ENCODE measurements at regions not wholly inside any gene's neighbourhood (a gene's known extent, or its start where the extent isn't known, plus 50 kb on each side); places are given as distances from the start of the nearest gene placed in this dataset.

DNA sequence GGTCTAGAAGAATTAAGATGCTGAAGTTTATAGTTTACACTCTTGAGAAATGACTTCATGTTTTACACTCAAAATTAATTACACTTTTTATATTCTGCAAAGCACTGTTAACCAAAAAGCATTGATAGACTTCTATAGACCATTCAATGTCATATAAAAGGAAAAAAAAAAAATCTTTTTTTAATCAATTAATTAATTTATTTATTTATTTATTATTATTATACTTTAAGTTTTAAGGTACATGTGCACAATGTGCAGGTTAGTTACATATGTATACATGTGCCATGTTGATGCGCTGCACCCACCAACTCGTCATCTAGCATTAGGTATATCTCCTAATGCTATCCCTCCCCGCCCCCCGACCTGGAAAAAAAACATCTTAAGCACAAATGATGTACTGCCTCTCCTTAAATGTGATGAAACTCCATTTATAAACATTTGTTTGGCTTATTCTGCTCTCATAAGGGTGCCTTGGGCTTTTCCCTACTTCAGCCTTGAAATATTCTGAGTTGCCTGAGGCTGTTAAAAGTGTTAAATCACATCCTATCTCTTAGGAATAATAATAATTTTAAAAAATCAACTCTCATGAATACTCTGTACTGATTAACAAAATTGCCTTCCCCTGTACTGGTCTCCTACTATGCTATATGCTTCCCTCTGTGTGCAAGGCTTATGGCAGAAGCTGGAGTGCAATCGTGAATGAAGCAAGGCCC lies 466.9 kb downstream of the SOX2 start:
- no peak overlapping the region for H3K27ac ChIP-seq
- TF ChIP-seq, protein P1, sequence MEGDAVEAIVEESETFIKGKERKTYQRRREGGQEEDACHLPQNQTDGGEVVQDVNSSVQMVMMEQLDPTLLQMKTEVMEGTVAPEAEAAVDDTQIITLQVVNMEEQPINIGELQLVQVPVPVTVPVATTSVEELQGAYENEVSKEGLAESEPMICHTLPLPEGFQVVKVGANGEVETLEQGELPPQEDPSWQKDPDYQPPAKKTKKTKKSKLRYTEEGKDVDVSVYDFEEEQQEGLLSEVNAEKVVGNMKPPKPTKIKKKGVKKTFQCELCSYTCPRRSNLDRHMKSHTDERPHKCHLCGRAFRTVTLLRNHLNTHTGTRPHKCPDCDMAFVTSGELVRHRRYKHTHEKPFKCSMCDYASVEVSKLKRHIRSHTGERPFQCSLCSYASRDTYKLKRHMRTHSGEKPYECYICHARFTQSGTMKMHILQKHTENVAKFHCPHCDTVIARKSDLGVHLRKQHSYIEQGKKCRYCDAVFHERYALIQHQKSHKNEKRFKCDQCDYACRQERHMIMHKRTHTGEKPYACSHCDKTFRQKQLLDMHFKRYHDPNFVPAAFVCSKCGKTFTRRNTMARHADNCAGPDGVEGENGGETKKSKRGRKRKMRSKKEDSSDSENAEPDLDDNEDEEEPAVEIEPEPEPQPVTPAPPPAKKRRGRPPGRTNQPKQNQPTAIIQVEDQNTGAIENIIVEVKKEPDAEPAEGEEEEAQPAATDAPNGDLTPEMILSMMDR (conservative IDR thresholded peaks at IDR 0.05) = no peak

- TF ChIP-seq, protein P1 (conservative IDR thresholded peaks at IDR 0.05) = no peak
- no peak overlapping the region for H3K27ac ChIP-seq
Observed at GRCh38 chr3:182179631-182180030, 467.9 kb downstream of the SOX2 start.

DNA sequence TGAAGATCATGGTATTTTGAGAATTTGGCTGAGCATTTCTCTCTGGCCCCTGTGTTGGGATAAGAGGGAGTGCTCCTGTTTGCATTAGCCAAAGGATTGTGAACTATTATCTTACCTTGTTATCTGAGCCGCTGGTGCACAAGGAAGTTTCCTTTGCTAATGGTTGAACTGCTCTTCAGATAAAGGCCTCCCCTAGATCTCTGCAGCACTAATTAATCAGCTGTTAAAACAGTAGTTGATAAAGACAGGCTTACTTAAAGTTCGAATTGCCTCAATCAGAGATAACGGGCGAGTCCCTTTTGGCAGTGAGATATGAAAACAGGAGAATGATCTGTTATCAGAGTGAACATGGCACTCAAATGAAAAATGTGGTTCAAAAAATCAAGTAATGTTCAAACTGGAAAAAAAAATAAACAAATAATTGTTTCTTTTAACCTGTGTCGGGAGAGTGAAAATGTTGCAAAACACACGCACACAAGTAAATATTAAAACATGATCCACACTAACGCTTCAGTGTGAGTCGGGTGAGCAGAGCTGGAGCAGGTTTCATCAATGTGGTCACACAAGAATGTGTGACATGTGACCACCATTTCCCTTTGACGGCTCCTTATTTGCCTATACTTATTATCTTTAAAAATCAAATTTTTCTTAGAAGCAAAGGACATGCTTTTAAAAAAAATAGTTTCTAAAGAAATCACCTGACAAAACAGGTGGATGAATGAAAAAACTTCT lies 469.1 kb downstream of the SOX2 start:
- no peak overlapping the region for H3K27ac ChIP-seq
- TF ChIP-seq, protein P1 (conservative IDR thresholded peaks at IDR 0.05) = no peak

DNA sequence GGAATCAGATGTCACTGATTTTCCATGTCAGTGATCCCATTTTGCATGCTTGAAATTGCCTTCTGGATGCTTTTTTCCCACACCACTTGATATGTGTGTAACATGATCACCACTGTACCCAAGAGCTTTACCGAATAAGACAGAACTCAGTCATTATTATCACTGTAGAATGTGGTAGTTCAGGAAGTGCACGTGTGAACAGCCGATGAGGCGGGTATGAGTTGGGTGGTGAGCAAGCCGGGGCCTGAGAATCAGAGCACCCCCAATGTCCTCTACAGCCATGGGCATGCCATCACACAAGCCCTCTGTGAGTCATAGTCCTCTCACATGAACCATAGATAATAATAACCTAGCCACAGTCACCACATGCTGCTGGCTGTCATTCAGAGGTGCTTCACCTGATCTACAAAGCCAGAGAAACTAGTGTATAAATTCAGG lies 470.8 kb downstream of the SOX2 start:
- no peak overlapping the region for H3K27ac ChIP-seq
- TF ChIP-seq, protein P1 (conservative IDR thresholded peaks at IDR 0.05) = no peak

DNA sequence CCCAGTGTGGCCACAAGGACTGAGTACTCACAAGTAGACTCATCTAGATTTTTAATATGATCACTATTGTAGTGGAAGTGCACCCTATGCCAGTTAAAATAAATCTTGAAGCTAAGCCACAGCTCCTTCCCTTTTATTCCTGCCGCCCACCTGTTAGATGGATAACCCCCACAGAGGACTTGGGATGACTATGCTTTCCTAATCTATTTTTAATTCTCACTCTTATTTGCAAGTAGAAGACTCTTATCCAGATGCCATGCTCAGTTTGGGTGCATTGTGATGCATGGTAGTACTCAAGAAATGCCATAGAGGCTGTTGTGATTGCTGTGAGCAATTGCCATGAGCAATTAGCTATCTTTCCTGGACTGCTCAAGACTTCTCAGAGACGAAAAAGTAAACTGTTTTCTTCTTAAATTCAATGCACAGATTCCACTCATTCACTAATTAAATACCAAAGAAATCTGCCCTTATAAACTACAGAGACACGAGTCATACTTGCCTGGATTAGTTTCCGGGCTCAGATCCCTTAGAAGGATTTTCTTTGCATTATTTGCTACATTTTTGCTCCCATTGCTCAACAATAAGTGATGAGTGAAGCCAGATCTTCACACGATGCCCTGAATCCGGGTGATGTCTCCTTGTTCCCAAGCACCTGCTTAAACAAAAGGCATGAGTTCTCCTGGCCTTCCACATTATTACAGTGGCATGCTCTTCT lies 472.1 kb downstream of the SOX2 start:
- TF ChIP-seq, protein P1 (conservative IDR thresholded peaks at IDR 0.05) = no peak
- no peak overlapping the region for H3K27ac ChIP-seq

GRCh38 chr3:182185313-182185712 lies 473.6 kb downstream of the SOX2 start:
- TF ChIP-seq, protein P1 (conservative IDR thresholded peaks at IDR 0.05) = no peak
- no peak overlapping the region for H3K27ac ChIP-seq

DNA sequence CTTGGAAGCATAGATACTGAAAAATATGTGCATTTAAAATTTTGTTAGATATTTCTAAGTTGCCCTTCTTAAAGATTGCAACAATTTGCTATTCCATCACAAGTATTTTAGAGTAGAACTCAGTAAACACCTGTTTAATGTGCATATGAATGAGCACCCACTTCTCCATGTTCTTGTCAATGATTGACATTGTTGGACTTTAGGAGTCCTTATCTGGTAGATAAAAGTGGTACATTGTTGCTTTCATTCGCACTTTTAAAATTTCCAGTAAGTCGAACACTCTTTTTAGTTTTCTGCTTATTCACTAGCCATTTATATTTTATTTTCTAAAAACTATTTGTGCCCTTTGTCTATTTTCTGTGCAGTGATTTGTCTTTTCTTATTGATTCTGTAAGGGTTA lies 478.3 kb downstream of the SOX2 start:
- no peak overlapping the region for H3K27ac ChIP-seq
- TF ChIP-seq, protein P1 (conservative IDR thresholded peaks at IDR 0.05) = no peak

Measured in VCaP (cell line).